B cell (primary cell): ENCODE measurements at regions not wholly inside any gene's neighbourhood (a gene's known extent, or its start where the extent isn't known, plus 50 kb on each side); places are given as distances from the start of the nearest gene placed in this dataset.

ENCODE experiments used
- ATAC-seq: fragments of 200-7000 bp; cut with Tn5 transposase; one replicate; pipeline ENCODE4 v1.10.0; 2021; ENCODE audit warnings: low read depth, mild to moderate bottlenecking, moderate number of reproducible peaks, moderate library complexity
- CTCF ChIA-PET: fragments of 350-600 bp; sonication (Branson Sonifier 250); formaldehyde crosslinking; loops from one replicate; lab custom pipeline; 2021; ENCODE audit warnings: antibody characterized with exemption, inconsistent platforms; lab: Charles Lee
- POLR2A ChIA-PET: fragments of 350-600 bp; sonication (Branson Sonifier 250); formaldehyde crosslinking; loops from one replicate; lab custom pipeline; 2021; ENCODE audit warnings: antibody characterized with exemption; lab: Charles Lee
- DNase-seq: peaks from one replicate; pipeline ENCODE4 v3.0.0; 2013
- H2AFZ ChIP-seq: 2 replicates; pipeline ENCODE4 v1.6.1; 2012; ENCODE audit warnings: mild to moderate bottlenecking, low read depth, low read length; ENCODE audit not compliant: insufficient read depth, poor library complexity, severe bottlenecking
- H3K27ac ChIP-seq, 2 donors: 1 replicate in 1 of 2; 2 replicates in 1 of 2; pipeline ENCODE4 v1.5.1; 2012 to 2013; ENCODE audit warnings: low read length in 2 of 2, mild to moderate bottlenecking in 2 of 2, moderate library complexity in 1 of 2
- H3K27me3 ChIP-seq, 4 experiments: fragments of 200-600 bp in 1 of 4; sonication (generic) in 1 of 4; replicated peaks in 1 of 4; 1 replicate in 2 of 4; 2 replicates in 2 of 4; pipeline versions ENCODE4 v1.6.1 to v1.7.0; 2013 to 2016; ENCODE audit warnings: low read length in 3 of 4, mild to moderate bottlenecking in 2 of 4, mixed read lengths in 1 of 4, moderate library complexity in 1 of 4; ENCODE audit not compliant: insufficient read depth in 4 of 4, control insufficient read depth in 3 of 4; ENCODE audit errors: control extremely low read depth in 1 of 4
- H3K36me3 ChIP-seq, 2 experiments: replicated peaks in 1 of 2; 1 replicate in 1 of 2; 2 replicates in 1 of 2; pipeline versions ENCODE4 v1.6.1 to v1.7.1; 2013; ENCODE audit warnings: low read length in 1 of 2; ENCODE audit not compliant: insufficient read depth in 2 of 2, control insufficient read depth in 1 of 2; ENCODE audit errors: control extremely low read depth in 1 of 2, extremely low read depth in 1 of 2
- H3K4me1 ChIP-seq, 2 donors: fragments of 200-600 bp in 1 of 2; sonication (generic) in 1 of 2; 1 replicate in 1 of 2; 2 replicates in 1 of 2; pipeline versions ENCODE4 v1.5.1 to v1.6.1; 2013 to 2017; ENCODE audit warnings: low read length in 2 of 2; ENCODE audit not compliant: control insufficient read depth in 2 of 2, insufficient read depth in 2 of 2
- H3K4me2 ChIP-seq: replicated peaks from 2 replicates; pipeline ENCODE3; 2012; ENCODE audit warnings: mild to moderate bottlenecking, low read depth, low read length; ENCODE audit not compliant: poor library complexity, severe bottlenecking
- H3K4me3 ChIP-seq, 5 experiments: fragments of 200-600 bp in 1 of 5; sonication (generic) in 1 of 5; 1 replicate in 3 of 5; 2 replicates in 2 of 5; pipeline versions ENCODE4 v1.5.1 to v1.7.0; 2011 to 2016; ENCODE audit warnings: low read length in 4 of 5, mild to moderate bottlenecking in 4 of 5, low read depth in 2 of 5, control low read depth in 1 of 5, moderate library complexity in 1 of 5; ENCODE audit not compliant: insufficient read depth in 1 of 5; ENCODE audit errors: control extremely low read depth in 1 of 5, extremely low read depth in 1 of 5
- H3K79me2 ChIP-seq: fragments of 200-600 bp; sonication (generic); one replicate; pipeline ENCODE4 v1.6.0; 2016; ENCODE audit warnings: low read length; ENCODE audit not compliant: control insufficient read depth, insufficient read depth
- H3K9ac ChIP-seq: fragments of 200-600 bp; sonication (generic); 2 replicates; pipeline ENCODE4 v1.6.1; 2017; ENCODE audit warnings: mild to moderate bottlenecking, low read length, moderate library complexity
- H3K9me3 ChIP-seq, 3 donors: one replicate each; pipeline versions ENCODE4 v1.6.1 to v1.7.1; 2013; ENCODE audit warnings: low read length in 2 of 3; ENCODE audit not compliant: control insufficient read depth in 2 of 3, insufficient read depth in 1 of 3; ENCODE audit errors: control extremely low read depth in 1 of 3
- H4K20me1 ChIP-seq: 2 replicates; pipeline ENCODE4 v1.6.0; 2012; ENCODE audit warnings: mild to moderate bottlenecking, low read length; ENCODE audit not compliant: insufficient read depth, control insufficient read depth, poor library complexity, severe bottlenecking
- H3K27ac Mint-ChIP-seq: one replicate; pipeline ENCODE4 v1.8.0; 2021; ENCODE audit warnings: mixed read lengths
- H3K27me3 Mint-ChIP-seq: one replicate; pipeline ENCODE4 v1.8.0; 2021; ENCODE audit warnings: mixed read lengths
- H3K4me1 Mint-ChIP-seq: one replicate; pipeline ENCODE4 v1.8.0; 2021; ENCODE audit warnings: mixed read lengths
- H3K4me3 Mint-ChIP-seq: one replicate; pipeline ENCODE4 v1.8.0; 2021; ENCODE audit warnings: mixed read lengths
- H3K9me3 Mint-ChIP-seq: one replicate; pipeline ENCODE4 v1.8.0; 2022; ENCODE audit warnings: mixed read lengths; ENCODE audit not compliant: insufficient read depth
- CTCF ChIP-seq: fragments of 200-600 bp; IDR thresholded peaks from one replicate; pipeline ENCODE4 v1.8.0; 2022; ENCODE audit warnings: antibody characterized with exemption, mild to moderate bottlenecking
- EZH2 ChIP-seq: IDR thresholded peaks from 2 replicates; pipeline ENCODE4 v1.6.1; 2012; ENCODE audit warnings: borderline replicate concordance, low read depth, mild to moderate bottlenecking, moderate library complexity, low read length; ENCODE audit not compliant: insufficient read depth, poor library complexity, severe bottlenecking
- WGBS: methylation state at CpG from one replicate; pipeline ENCODE4 v1.1.5; 2013; ENCODE audit warnings: missing lambda C conversion rate; ENCODE audit not compliant: insufficient coverage; 5-methylcytosine and 5-hydroxymethylcytosine counted together
- intact Hi-C: fragments of 100-400 bp; cut with micrococcal nuclease; formaldehyde crosslinking; loops from one replicate; pipeline ENCODE4 v1.10.0; 2022

- H3K27ac ChIP-seq = no peak overlapping the region
- H3K4me2 ChIP-seq = no peak overlapping the region
- TF ChIP-seq EZH2 (no peak), CTCF (no peak)
- CTCF ChIA-PET = no interaction called here
- DNase-seq = no peak
- Mint-ChIP-seq H3K4me1 (no peaks in the 10 kb centered on the region), H3K27me3 (peaks cover 3% of the 10 kb centered on the region), H3K4me3 (no peak overlapping the region), H3K9me3 (no peaks in the 10 kb centered on the region), H3K27ac (no peak overlapping the region)
- WGBS = 84% methylated on average over 7 of the region's 8 CpGs
- no peak overlapping the region for H3K9ac ChIP-seq
- H3K36me3 ChIP-seq = no peaks in the 10 kb centered on the region
- H3K27me3 ChIP-seq = no peaks in the 10 kb centered on the region
- intact Hi-C loops = no loop called here
- H3K79me2 ChIP-seq = no peaks in the 10 kb centered on the region
- H3K9me3 ChIP-seq = peaks cover 0 to 3% (median 0%) of the 10 kb centered on the region in 3 donors
- H3K4me3 ChIP-seq = no peak overlapping the region
- POLR2A ChIA-PET = no interaction called here
- no peak for ATAC-seq
- H3K4me1 ChIP-seq = no peaks in the 10 kb centered on the region
- H4K20me1 ChIP-seq = no peaks in the 10 kb centered on the region
- no peak overlapping the region for H2AFZ ChIP-seq
These were observed 385.3 kb upstream of the SMIM21 start for GRCh38 chr18:75812761-75813160.

DNA sequence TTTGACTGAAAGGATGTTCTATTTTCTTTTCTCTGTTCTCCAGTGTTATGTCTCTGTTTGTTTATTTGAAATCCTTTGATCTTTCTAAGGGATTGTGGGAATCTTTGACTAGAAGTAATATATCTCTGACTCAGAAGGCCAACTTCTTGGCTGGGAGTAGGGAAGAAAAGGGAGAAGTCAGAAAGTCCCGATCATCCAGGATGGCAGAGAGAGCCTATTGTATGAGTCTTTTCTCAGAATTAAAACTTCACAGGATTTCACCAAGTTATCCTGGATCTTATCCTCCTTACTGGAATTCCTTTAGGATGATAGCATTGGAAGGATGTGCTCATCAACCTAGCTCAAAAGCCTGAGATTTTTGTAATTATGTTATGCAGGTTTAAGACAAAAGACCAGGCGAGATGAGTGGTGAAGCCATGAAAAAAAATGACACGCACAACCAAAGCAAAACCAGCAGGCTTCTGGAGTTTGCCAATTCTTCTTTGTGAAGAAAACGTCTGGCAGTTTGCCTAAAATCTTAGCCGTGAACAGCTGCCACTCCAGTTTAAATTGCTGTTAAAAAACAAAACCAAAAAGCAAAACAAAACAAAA lies 383.6 kb upstream of the SMIM21 start:
- Mint-ChIP-seq H3K9me3 (no peaks in the 10 kb centered on the region), H3K4me3 (no peak overlapping the region), H3K27ac (no peak overlapping the region), H3K4me1 (no peaks in the 10 kb centered on the region), H3K27me3 (peaks cover 3% of the 10 kb centered on the region)
- Histone ChIP-seq H3K79me2 (no peaks in the 10 kb centered on the region), H4K20me1 (no peaks in the 10 kb centered on the region), H3K4me3 (no peak overlapping the region), H3K9ac (no peak overlapping the region), H3K27me3 (no peaks in the 10 kb centered on the region), H3K4me2 (no peak overlapping the region), H3K9me3 (no peaks in the 10 kb centered on the region), H2AFZ (no peak overlapping the region), H3K4me1 (no peaks in the 10 kb centered on the region), H3K36me3 (no peaks in the 10 kb centered on the region), H3K27ac (no peak overlapping the region)
- intact Hi-C loops = no loop called here
- WGBS = 74% methylated on average over 4 of the region's 5 CpGs
- POLR2A ChIA-PET = no interaction called here
- TF ChIP-seq EZH2 = no peak
- no peak for ATAC-seq
- CTCF ChIA-PET = no interaction called here
- no peak for DNase-seq
